ENCODE measurements at regions not wholly inside any gene's neighbourhood (a gene's known extent, or its start where the extent isn't known, plus 50 kb on each side); places are given as distances from the start of the nearest gene placed in this dataset.

GRCh38 chr3:66744986-66745385 lies 244.2 kb upstream of the LRIG1 start:
- no peak overlapping the region for H3K27ac ChIP-seq (ENCODE audit: low read depth in 1 of 3, low read length in 2 of 3)
- no peaks in the 10 kb centered on the region for H3K36me3 ChIP-seq (ENCODE audit: control insufficient read depth in 3 of 3, insufficient read depth in 2 of 3, low read depth in 1 of 3, low read length in 3 of 3)
- FAIRE-seq (no peak), DNase-seq (no peak)
- 89 to 96% (median 91%) methylated on average over 2 of the region's 2 CpGs for WGBS, 3 donors
- peaks cover 0 to 3% of the 10 kb centered on the region in 2 donors for H3K9me3 ChIP-seq (ENCODE audit: control insufficient read depth in 2 of 2, insufficient read depth in 1 of 2, low read depth in 1 of 2, low read length in 1 of 2)
- H3K4me1 ChIP-seq (ENCODE audit: control insufficient read depth in 3 of 3, insufficient read depth in 2 of 3, low read depth in 1 of 3, low read length in 2 of 3), result no peaks in the 10 kb centered on the region
- H3K4me3 ChIP-seq (ENCODE audit: low read depth in 1 of 3, low read length in 3 of 3), result no peak overlapping the region
- H3K27me3 ChIP-seq (ENCODE audit: control insufficient read depth in 3 of 3, insufficient read depth in 3 of 3, low read length in 3 of 3), result no peaks in the 10 kb centered on the region

GRCh38 chr3:66747261-66747660 lies 246.4 kb upstream of the LRIG1 start:
- DNase-seq (no peak), FAIRE-seq (no peak)
- WGBS, 3 donors, result 71 to 87% (median 79%) methylated on average over 6 of the region's 6 CpGs
- H3K4me1 ChIP-seq (ENCODE audit: control insufficient read depth in 3 of 3, insufficient read depth in 2 of 3, low read depth in 1 of 3, low read length in 2 of 3), result no peaks in the 10 kb centered on the region
- peaks cover 0 to 3% of the 10 kb centered on the region in 2 donors for H3K9me3 ChIP-seq (ENCODE audit: control insufficient read depth in 2 of 2, insufficient read depth in 1 of 2, low read depth in 1 of 2, low read length in 1 of 2)
- H3K4me3 ChIP-seq (ENCODE audit: low read depth in 1 of 3, low read length in 3 of 3), result no peak overlapping the region
- no peaks in the 10 kb centered on the region for H3K36me3 ChIP-seq (ENCODE audit: control insufficient read depth in 3 of 3, insufficient read depth in 2 of 3, low read depth in 1 of 3, low read length in 3 of 3)
- H3K27ac ChIP-seq (ENCODE audit: low read depth in 1 of 3, low read length in 2 of 3), result no peak overlapping the region
- H3K27me3 ChIP-seq (ENCODE audit: control insufficient read depth in 3 of 3, insufficient read depth in 3 of 3, low read length in 3 of 3), result no peaks in the 10 kb centered on the region

- Histone ChIP-seq H3K27me3 (ENCODE audit: control insufficient read depth in 3 of 3, insufficient read depth in 3 of 3, low read length in 3 of 3) (no peaks in the 10 kb centered on the region), H3K27ac (ENCODE audit: low read depth in 1 of 3, low read length in 2 of 3) (no peak overlapping the region), H3K4me3 (ENCODE audit: low read depth in 1 of 3, low read length in 3 of 3) (no peak overlapping the region), H3K9me3 (ENCODE audit: control insufficient read depth in 2 of 2, insufficient read depth in 1 of 2, low read depth in 1 of 2, low read length in 1 of 2) (peaks cover 0 to 3% of the 10 kb centered on the region in 2 donors), H3K36me3 (ENCODE audit: control insufficient read depth in 3 of 3, insufficient read depth in 2 of 3, low read depth in 1 of 3, low read length in 3 of 3) (no peaks in the 10 kb centered on the region), H3K4me1 (ENCODE audit: control insufficient read depth in 3 of 3, insufficient read depth in 2 of 3, low read depth in 1 of 3, low read length in 2 of 3) (no peaks in the 10 kb centered on the region)
- WGBS, 3 donors, result 69 to 82% (median 73%) methylated on average over 4 of the region's 4 CpGs
- no peak for FAIRE-seq
- DNase-seq, result no peak
Measured at GRCh38 chr3:66747696-66748095, 246.9 kb upstream of the LRIG1 start.

GRCh38 chr3:66748175-66748876 lies 247.5 kb upstream of the LRIG1 start:
- peaks cover 0 to 3% of the 10 kb centered on the region in 2 donors for H3K9me3 ChIP-seq (ENCODE audit: control insufficient read depth in 2 of 2, insufficient read depth in 1 of 2, low read depth in 1 of 2, low read length in 1 of 2)
- FAIRE-seq (no peak), DNase-seq (no peak)
- H3K4me1 ChIP-seq (ENCODE audit: control insufficient read depth in 3 of 3, insufficient read depth in 2 of 3, low read depth in 1 of 3, low read length in 2 of 3), result no peaks in the 10 kb centered on the region
- H3K4me3 ChIP-seq (ENCODE audit: low read depth in 1 of 3, low read length in 3 of 3), result no peak overlapping the region
- H3K36me3 ChIP-seq (ENCODE audit: control insufficient read depth in 3 of 3, insufficient read depth in 2 of 3, low read depth in 1 of 3, low read length in 3 of 3), result no peaks in the 10 kb centered on the region
- H3K27me3 ChIP-seq (ENCODE audit: control insufficient read depth in 3 of 3, insufficient read depth in 3 of 3, low read length in 3 of 3), result no peaks in the 10 kb centered on the region
- WGBS, 3 donors, result 74 to 85% (median 80%) methylated on average over 2 of the region's 2 CpGs
- H3K27ac ChIP-seq (ENCODE audit: low read depth in 1 of 3, low read length in 2 of 3), result no peak overlapping the region

GRCh38 chr3:66751842-66752241 lies 246.3 kb upstream of the KBTBD8 start:
- Histone ChIP-seq H3K27ac (ENCODE audit: low read depth in 1 of 3, low read length in 2 of 3) (no peak overlapping the region), H3K27me3 (ENCODE audit: control insufficient read depth in 3 of 3, insufficient read depth in 3 of 3, low read length in 3 of 3) (no peaks in the 10 kb centered on the region), H3K4me3 (ENCODE audit: low read depth in 1 of 3, low read length in 3 of 3) (no peak overlapping the region), H3K4me1 (ENCODE audit: control insufficient read depth in 3 of 3, insufficient read depth in 2 of 3, low read depth in 1 of 3, low read length in 2 of 3) (no peaks in the 10 kb centered on the region), H3K9me3 (ENCODE audit: control insufficient read depth in 2 of 2, insufficient read depth in 1 of 2, low read depth in 1 of 2, low read length in 1 of 2) (no peaks in the 10 kb centered on the region), H3K36me3 (ENCODE audit: control insufficient read depth in 3 of 3, insufficient read depth in 2 of 3, low read depth in 1 of 3, low read length in 3 of 3) (no peaks in the 10 kb centered on the region)
- DNase-seq (no peak), FAIRE-seq (no peak)
- WGBS, 3 donors, result 90 to 93% (median 92%) methylated on average over 3 of the region's 3 CpGs

- FAIRE-seq (no peak), DNase-seq (no peak)
- Histone ChIP-seq H3K4me1 (ENCODE audit: control insufficient read depth in 3 of 3, insufficient read depth in 2 of 3, low read depth in 1 of 3, low read length in 2 of 3) (no peaks in the 10 kb centered on the region), H3K27me3 (ENCODE audit: control insufficient read depth in 3 of 3, insufficient read depth in 3 of 3, low read length in 3 of 3) (no peaks in the 10 kb centered on the region), H3K27ac (ENCODE audit: low read depth in 1 of 3, low read length in 2 of 3) (no peak overlapping the region), H3K9me3 (ENCODE audit: control insufficient read depth in 2 of 2, insufficient read depth in 1 of 2, low read depth in 1 of 2, low read length in 1 of 2) (no peaks in the 10 kb centered on the region), H3K4me3 (ENCODE audit: low read depth in 1 of 3, low read length in 3 of 3) (no peak overlapping the region), H3K36me3 (ENCODE audit: control insufficient read depth in 3 of 3, insufficient read depth in 2 of 3, low read depth in 1 of 3, low read length in 3 of 3) (no peaks in the 10 kb centered on the region)
Measured at GRCh38 chr3:66753670-66754069, 244.4 kb upstream of the KBTBD8 start.

- 89 to 93% (median 89%) methylated on average over 7 of the region's 7 CpGs for WGBS, 3 donors
- Histone ChIP-seq H3K4me1 (ENCODE audit: control insufficient read depth in 3 of 3, insufficient read depth in 2 of 3, low read depth in 1 of 3, low read length in 2 of 3) (no peaks in the 10 kb centered on the region), H3K27me3 (ENCODE audit: control insufficient read depth in 3 of 3, insufficient read depth in 3 of 3, low read length in 3 of 3) (no peaks in the 10 kb centered on the region), H3K9me3 (ENCODE audit: control insufficient read depth in 2 of 2, insufficient read depth in 1 of 2, low read depth in 1 of 2, low read length in 1 of 2) (no peaks in the 10 kb centered on the region), H3K4me3 (ENCODE audit: low read depth in 1 of 3, low read length in 3 of 3) (no peak overlapping the region), H3K27ac (ENCODE audit: low read depth in 1 of 3, low read length in 2 of 3) (no peak overlapping the region), H3K36me3 (ENCODE audit: control insufficient read depth in 3 of 3, insufficient read depth in 2 of 3, low read depth in 1 of 3, low read length in 3 of 3) (no peaks in the 10 kb centered on the region)
- no peak for FAIRE-seq
- no peak for DNase-seq
Measured at GRCh38 chr3:66754613-66755012, 243.5 kb upstream of the KBTBD8 start.

GRCh38 chr3:66755924-66756323 lies 242.2 kb upstream of the KBTBD8 start:
- no peak overlapping the region for H3K27ac ChIP-seq (ENCODE audit: low read depth in 1 of 3, low read length in 2 of 3)
- H3K4me3 ChIP-seq (ENCODE audit: low read depth in 1 of 3, low read length in 3 of 3), result no peak overlapping the region
- no peak for DNase-seq
- H3K27me3 ChIP-seq (ENCODE audit: control insufficient read depth in 3 of 3, insufficient read depth in 3 of 3, low read length in 3 of 3), result no peaks in the 10 kb centered on the region
- no peaks in the 10 kb centered on the region for H3K36me3 ChIP-seq (ENCODE audit: control insufficient read depth in 3 of 3, insufficient read depth in 2 of 3, low read depth in 1 of 3, low read length in 3 of 3)
- H3K4me1 ChIP-seq (ENCODE audit: control insufficient read depth in 3 of 3, insufficient read depth in 2 of 3, low read depth in 1 of 3, low read length in 2 of 3), result no peaks in the 10 kb centered on the region
- H3K9me3 ChIP-seq (ENCODE audit: control insufficient read depth in 2 of 2, insufficient read depth in 1 of 2, low read depth in 1 of 2, low read length in 1 of 2), result no peaks in the 10 kb centered on the region
- WGBS, 3 donors, result 89 to 93% (median 92%) methylated on average over 6 of the region's 6 CpGs
- FAIRE-seq, result no peak

GRCh38 chr3:66756468-66757036 lies 241.6 kb upstream of the KBTBD8 start:
- WGBS, 3 donors, result 90 to 95% (median 93%) methylated on average over 8 of the region's 8 CpGs
- Histone ChIP-seq H3K27me3 (ENCODE audit: control insufficient read depth in 3 of 3, insufficient read depth in 3 of 3, low read length in 3 of 3) (no peaks in the 10 kb centered on the region), H3K36me3 (ENCODE audit: control insufficient read depth in 3 of 3, insufficient read depth in 2 of 3, low read depth in 1 of 3, low read length in 3 of 3) (no peaks in the 10 kb centered on the region), H3K4me3 (ENCODE audit: low read depth in 1 of 3, low read length in 3 of 3) (no peak overlapping the region), H3K4me1 (ENCODE audit: control insufficient read depth in 3 of 3, insufficient read depth in 2 of 3, low read depth in 1 of 3, low read length in 2 of 3) (no peaks in the 10 kb centered on the region), H3K27ac (ENCODE audit: low read depth in 1 of 3, low read length in 2 of 3) (no peak overlapping the region), H3K9me3 (ENCODE audit: control insufficient read depth in 2 of 2, insufficient read depth in 1 of 2, low read depth in 1 of 2, low read length in 1 of 2) (no peaks in the 10 kb centered on the region)
- FAIRE-seq (no peak), DNase-seq (no peak)

All from small intestine (tissue), 7 donors.